Heart right ventricle (tissue), 16 donors: ENCODE measurements at regions not wholly inside any gene's neighbourhood (a gene's known extent, or its start where the extent isn't known, plus 50 kb on each side); places are given as distances from the start of the nearest gene placed in this dataset.

Experiments used
- ATAC-seq, 8 donors: fragments of 200-7000 bp; cut with Tn5 transposase; one replicate each; pipeline ENCODE4 v1.9.1; 2020; ENCODE audit warnings: mild to moderate bottlenecking in 8 of 8, moderate library complexity in 8 of 8, moderate number of reproducible peaks in 1 of 8
- DNase-seq, 2 donors: peaks; one replicate each; pipeline ENCODE4 v3.0.0-alpha.2; 2020
- H3K27ac ChIP-seq, 10 donors: fragments of 200-600 bp; sonication (generic) in 2 of 10; one replicate each; pipeline versions ENCODE4 v1.5.0 to v1.8.0; 2020 to 2022; ENCODE audit warnings: mild to moderate bottlenecking in 3 of 10
- H3K27me3 ChIP-seq, 7 donors: fragments of 200-600 bp; one replicate each; pipeline ENCODE4 v1.8.0; 2021 to 2022; ENCODE audit warnings: mild to moderate bottlenecking in 2 of 7
- H3K36me3 ChIP-seq, 9 donors: fragments of 200-600 bp; sonication (generic) in 1 of 9; one replicate each; pipeline versions ENCODE4 v1.5.0 to v1.8.0; 2020 to 2022; ENCODE audit warnings: mild to moderate bottlenecking in 2 of 9
- H3K4me1 ChIP-seq, 9 donors: fragments of 200-600 bp; sonication (generic) in 1 of 9; one replicate each; pipeline versions ENCODE4 v1.5.0 to v1.8.0; 2020 to 2022; ENCODE audit warnings: mild to moderate bottlenecking in 4 of 9
- H3K4me3 ChIP-seq, 10 donors: fragments of 200-600 bp; sonication (generic) in 2 of 10; one replicate each; pipeline versions ENCODE4 v1.5.0 to v1.8.0; 2020 to 2022; ENCODE audit warnings: mild to moderate bottlenecking in 7 of 10, moderate library complexity in 2 of 10
- H3K9me3 ChIP-seq, 11 donors: fragments of 200-600 bp in 10 of 11; sonication (generic) in 2 of 11; one replicate each; pipeline versions ENCODE4 v1.5.0 to v1.8.0; 2013 to 2022; ENCODE audit warnings: mild to moderate bottlenecking in 2 of 11, control low read depth in 1 of 11, moderate library complexity in 1 of 11
- WGBS, 2 donors: extraction: QIAGEN DNeasy Blood & Tissue Kit; methylation state at CpG; one replicate each; pipeline ENCODE4 v1.1.7; 2013; ENCODE audit warnings: inconsistent platforms in 1 of 2; 5-methylcytosine and 5-hydroxymethylcytosine counted together
- intact Hi-C, 10 donors: fragments of 100-400 bp; cut with DNase I; formaldehyde crosslinking; loops; one replicate each; pipeline versions ENCODE4 v1.11.1 to v1.14.2; 2022
- TF ChIP-seq, protein P1 (sequence below), 9 donors: fragments of 200-600 bp; sonication (generic) in 2 of 9; IDR thresholded peaks; one replicate each; pipeline versions ENCODE4 v1.5.0 to v1.8.0; 2021 to 2022; ENCODE audit warnings: antibody characterized with exemption in 9 of 9, mild to moderate bottlenecking in 5 of 9, moderate library complexity in 1 of 9
- donor health status: Arrhythmogenic right ventricular cardiomyopathy.
- donor health status: ischemic (EF 13 %, LVEDD 7.1; RV severe dilation, severe dysfunction).
- donor health status: healthy with polysubstance abuse.
- donor health status: DM: no; HTN: yes; CAD: no.
- donor health status: DM: no; HTN: no; CAD: no.
- donor health status: ischemic (EF 25% LVEDD 6.9; RV normal size, moderate dysfunction).
- donor health status: ischemic (EF 25% LVEDD 5.7; RV mildly dilated, moderate dysfunction).
- donor health status: healthy.
- donor health status: DM: yes; HTN: yes; CAD: no.
- donor health status: Ischemic cardiomyopathy.
- donor health status: ischemic (EF 35%, LVEDD 5.7; RV mildly dilated, moderate dysfunction).
- donor health status: nonischemic (EF 11% LVEDD 7.7; RV severe dilation, severe dysfunction).
- donor health status: DM: yes; HTN: yes; CAD: no.
- donor health status: PGD.
- donor health status: ischemic (EF 29% LVEDD 5.4; RV normal size, mild dysfunction).
- donor health status: nonischemic (EF 23%, LVEDD 6.1; RV moderate dilation, normal function).

DNA sequence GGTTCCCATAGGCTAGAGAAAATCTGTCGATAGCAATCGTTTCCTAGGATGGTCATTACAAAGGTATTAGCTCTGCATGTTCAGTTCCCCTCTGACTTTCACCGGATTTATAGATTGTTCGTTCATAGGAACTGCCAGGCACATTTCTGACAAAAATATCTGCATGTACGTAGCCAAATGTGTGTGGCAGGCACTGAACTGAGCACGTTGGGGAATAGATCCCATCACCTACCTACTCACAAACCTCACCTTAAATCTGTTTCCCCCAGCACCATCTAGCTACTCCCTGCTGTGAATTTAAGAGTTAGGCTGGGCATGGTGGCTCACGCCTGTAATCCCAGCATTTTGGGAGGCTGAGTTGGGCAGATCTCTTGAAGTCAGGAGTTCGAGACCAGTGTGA, 64.5 kb upstream of the TANC2 start:
- TF ChIP-seq, protein P1, sequence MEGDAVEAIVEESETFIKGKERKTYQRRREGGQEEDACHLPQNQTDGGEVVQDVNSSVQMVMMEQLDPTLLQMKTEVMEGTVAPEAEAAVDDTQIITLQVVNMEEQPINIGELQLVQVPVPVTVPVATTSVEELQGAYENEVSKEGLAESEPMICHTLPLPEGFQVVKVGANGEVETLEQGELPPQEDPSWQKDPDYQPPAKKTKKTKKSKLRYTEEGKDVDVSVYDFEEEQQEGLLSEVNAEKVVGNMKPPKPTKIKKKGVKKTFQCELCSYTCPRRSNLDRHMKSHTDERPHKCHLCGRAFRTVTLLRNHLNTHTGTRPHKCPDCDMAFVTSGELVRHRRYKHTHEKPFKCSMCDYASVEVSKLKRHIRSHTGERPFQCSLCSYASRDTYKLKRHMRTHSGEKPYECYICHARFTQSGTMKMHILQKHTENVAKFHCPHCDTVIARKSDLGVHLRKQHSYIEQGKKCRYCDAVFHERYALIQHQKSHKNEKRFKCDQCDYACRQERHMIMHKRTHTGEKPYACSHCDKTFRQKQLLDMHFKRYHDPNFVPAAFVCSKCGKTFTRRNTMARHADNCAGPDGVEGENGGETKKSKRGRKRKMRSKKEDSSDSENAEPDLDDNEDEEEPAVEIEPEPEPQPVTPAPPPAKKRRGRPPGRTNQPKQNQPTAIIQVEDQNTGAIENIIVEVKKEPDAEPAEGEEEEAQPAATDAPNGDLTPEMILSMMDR (IDR thresholded peaks at IDR 0.05) = no peak
- peaks cover 0 to 23% (median 15%) of the 10 kb centered on the region in 9 donors for H3K4me1 ChIP-seq
- intact Hi-C loops = no loop called here
- H3K9me3 ChIP-seq = peaks cover 0 to 4% (median 0%) of the 10 kb centered on the region in 11 donors
- 96 to 97% methylated on average over 8 of the region's 8 CpGs for WGBS, 2 donors
- no peak overlapping the region for H3K4me3 ChIP-seq
- no peaks in the 10 kb centered on the region for H3K27me3 ChIP-seq
- H3K27ac ChIP-seq = no peak overlapping the region
- DNase-seq (no peak), ATAC-seq (no peak)
- no peaks in the 10 kb centered on the region for H3K36me3 ChIP-seq

DNA sequence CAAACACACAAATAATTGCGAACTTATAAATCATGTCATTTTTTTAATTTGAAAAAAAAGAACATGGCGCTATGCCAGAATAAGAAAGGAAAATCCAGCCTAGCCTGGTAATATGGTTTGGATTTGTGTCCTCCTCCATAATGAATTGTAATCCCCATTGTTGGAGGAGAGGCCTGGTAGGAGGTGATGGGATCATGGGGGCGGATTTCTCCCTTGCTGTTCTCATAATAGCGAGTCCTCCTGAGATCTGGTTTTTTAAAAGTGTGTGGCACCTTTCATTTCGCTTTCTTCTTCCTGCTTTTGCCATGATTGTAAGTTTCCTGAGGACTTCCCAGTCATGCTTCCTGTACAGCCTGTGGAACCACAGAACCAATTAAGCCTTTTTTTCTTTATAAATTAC, 65.9 kb upstream of the TANC2 start:
- ATAC-seq (no peak), DNase-seq (no peak)
- Histone ChIP-seq H3K4me1 (peaks cover 0 to 23% (median 15%) of the 10 kb centered on the region in 9 donors), H3K4me3 (no peak overlapping the region), H3K36me3 (no peaks in the 10 kb centered on the region), H3K27me3 (no peaks in the 10 kb centered on the region), H3K9me3 (peaks cover 0 to 4% (median 0%) of the 10 kb centered on the region in 11 donors), H3K27ac (no peak overlapping the region)
- intact Hi-C loops = no loop called here
- WGBS, 2 donors = 95 to 97% methylated on average over 5 of the region's 5 CpGs
- TF ChIP-seq, protein P1 (IDR thresholded peaks at IDR 0.05) = no peak

DNA sequence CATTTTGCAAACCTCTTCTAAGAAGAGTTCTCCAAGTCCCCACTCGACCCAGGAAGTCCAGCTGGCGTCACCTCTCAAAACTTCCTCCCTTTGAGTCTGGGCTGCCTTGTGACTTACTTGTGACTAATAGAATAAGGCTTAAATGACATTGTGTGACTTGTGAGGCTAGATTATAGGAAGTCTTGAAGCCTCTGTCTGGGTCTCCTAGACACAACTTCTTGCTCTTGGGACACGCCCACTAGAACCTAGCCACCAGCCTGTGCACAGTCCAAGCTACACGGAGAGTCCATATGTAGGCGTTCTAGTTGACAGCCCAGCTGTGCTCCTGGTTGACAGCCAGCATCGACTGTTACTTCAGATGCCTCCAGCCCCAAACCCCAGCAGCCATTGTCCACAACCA, 66.7 kb upstream of the TANC2 start:
- intact Hi-C loops = no loop called here
- Histone ChIP-seq H3K4me3 (no peak overlapping the region), H3K27me3 (no peaks in the 10 kb centered on the region), H3K4me1 (peaks cover 0 to 25% (median 15%) of the 10 kb centered on the region in 9 donors), H3K27ac (peak overlapping the region in 4 of 10 donors; percentile 47 to 75 (median 50)), H3K36me3 (no peaks in the 10 kb centered on the region), H3K9me3 (peaks cover 0 to 4% (median 0%) of the 10 kb centered on the region in 11 donors)
- peak in 6 of 8 donors; percentile 44 to 69 (median 62) for ATAC-seq
- peak in 1 of 2 donors; percentile 26 for DNase-seq
- TF ChIP-seq, protein P1 (IDR thresholded peaks at IDR 0.05) = no peak
- WGBS, 2 donors = 71 to 77% methylated on average over 6 of the region's 6 CpGs

DNA sequence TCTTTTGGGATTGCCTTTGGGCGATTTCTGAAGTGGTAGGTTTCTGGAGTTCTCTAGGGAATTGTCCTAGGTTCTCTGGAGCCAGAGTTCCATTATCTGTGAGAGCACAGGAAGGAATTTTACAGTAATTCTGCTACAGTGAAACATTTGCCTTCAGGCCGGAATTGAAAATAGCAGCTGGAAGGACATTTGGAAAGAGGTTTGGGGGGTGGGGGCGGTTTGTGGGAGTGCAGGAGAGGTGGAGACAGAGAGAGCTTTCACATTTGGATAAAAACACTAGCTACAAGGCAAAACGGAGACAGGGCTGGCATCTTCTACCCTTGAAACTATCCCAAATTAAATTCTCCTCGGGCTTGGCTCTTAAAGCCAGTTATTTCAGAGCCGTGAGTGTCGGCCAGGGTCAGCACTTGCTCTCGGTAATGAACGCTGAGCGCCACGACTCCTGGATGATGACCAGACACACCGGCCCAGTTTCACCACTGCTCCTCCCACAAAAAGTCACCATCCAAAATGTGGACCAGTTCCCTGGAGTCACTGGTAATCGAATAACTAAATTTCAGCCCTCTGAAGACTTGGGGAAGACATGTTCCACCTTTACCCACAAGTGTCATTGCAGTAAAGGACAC, 67.7 kb upstream of the TANC2 start:
- Histone ChIP-seq H3K27ac (peak overlapping the region in 5 of 10 donors; percentile 38 to 75 (median 53)), H3K27me3 (no peaks in the 10 kb centered on the region), H3K36me3 (no peaks in the 10 kb centered on the region), H3K4me1 (peaks cover 0 to 28% (median 18%) of the 10 kb centered on the region in 9 donors), H3K4me3 (peak overlapping the region in 1 of 10 donors; percentile 1), H3K9me3 (peaks cover 0 to 4% (median 0%) of the 10 kb centered on the region in 11 donors)
- TF ChIP-seq, protein P1 (IDR thresholded peaks at IDR 0.05) = no peak
- WGBS, 2 donors = 33 to 37% methylated on average over 13 of the region's 13 CpGs
- ATAC-seq (peak in 6 of 8 donors; percentile 28 to 73 (median 48)), DNase-seq (peak in 1 of 2 donors; percentile 37)
- intact Hi-C loops = no loop called here
